ENCODE measurements at regions not wholly inside any gene's neighbourhood (a gene's known extent, or its start where the extent isn't known, plus 50 kb on each side); places are given as distances from the start of the nearest gene placed in this dataset.
"Not testable (repeated sequence)": the region's sequence is repeated elsewhere in the genome, so short reads cannot be mapped to it uniquely, and the experiment has no call there.

- DNase-seq, result no peak
Measured at GRCh38 chr7:81268551-81268950, 349.7 kb upstream of the SEMA3C start.

- no peak for DNase-seq
Measured at GRCh38 chr7:81267508-81267907, 348.7 kb upstream of the SEMA3C start.

DNA sequence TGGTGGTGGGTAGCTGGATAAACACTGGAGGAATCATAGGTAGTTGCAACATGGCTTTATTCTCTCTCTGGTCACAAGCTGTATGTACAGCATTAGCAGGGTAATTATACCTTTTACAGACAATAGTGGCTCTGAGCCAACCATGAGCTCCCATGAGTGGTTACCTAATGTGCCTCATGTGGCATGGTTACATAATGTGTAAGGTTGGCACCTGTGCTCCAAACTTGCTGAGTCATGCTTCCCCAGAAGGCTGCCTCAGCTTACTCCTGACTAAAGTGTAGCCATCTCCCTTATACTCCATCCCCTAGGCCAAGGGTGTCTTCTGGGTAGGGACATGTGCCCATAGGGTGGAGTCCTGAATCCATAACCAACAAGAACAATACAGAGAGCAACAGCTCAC, 345.3 kb upstream of the SEMA3C start:
- no peak for DNase-seq

GRCh38 chr7:81260152-81260551, 341.3 kb upstream of the SEMA3C start:
- DNase-seq, result no peak

DNA sequence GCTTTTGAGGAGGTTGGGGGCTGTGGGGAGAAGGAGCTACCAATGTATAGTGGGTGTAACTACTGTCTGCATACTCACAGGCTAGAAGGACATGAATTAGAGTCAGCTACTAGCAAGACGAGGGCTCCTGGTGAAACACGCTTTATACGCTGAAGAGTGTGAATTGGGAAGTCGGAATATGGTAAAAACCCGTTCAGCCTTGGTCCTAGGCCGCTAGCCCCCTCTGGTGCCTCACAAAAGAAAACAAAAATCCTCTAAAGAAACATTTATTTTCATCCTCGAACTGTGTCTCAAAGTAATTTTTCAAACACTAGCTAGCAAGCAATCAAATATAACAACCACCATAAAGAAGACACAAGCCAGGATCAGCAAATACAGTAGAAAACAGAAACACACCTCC, 338.1 kb upstream of the SEMA3C start:
- DNase-seq, result no peak

GRCh38 chr7:81248420-81248819, 329.6 kb upstream of the SEMA3C start:
- DNase-seq, result no peak

GRCh38 chr7:81247364-81247763, 328.5 kb upstream of the SEMA3C start:
- not testable (repeated sequence) for DNase-seq

DNA sequence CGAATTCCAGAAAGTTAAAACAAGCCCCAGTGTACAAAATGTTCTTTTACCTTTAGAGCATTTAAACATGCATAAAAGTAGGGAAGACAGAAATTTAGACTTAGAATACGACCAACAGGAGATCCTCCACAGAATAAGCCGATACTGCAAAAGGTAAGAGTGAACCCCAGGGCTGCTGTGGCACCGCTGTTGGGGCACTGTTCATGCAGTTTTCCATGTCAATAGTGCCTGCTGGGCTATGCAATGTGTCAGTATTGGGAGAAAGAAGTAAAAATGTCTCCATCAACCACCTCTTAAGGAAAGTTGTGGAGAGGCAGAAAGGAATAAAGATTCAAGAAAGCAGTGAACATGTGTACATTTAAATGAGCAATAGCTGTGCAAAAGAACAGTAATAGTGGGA, 326.5 kb upstream of the SEMA3C start:
- no peak for DNase-seq

GRCh38 chr7:81244224-81244623, 325.4 kb upstream of the SEMA3C start:
- DNase-seq, result no peak

- no peak for DNase-seq
Measured at GRCh38 chr7:81236560-81236959, 317.7 kb upstream of the SEMA3C start.

DNA sequence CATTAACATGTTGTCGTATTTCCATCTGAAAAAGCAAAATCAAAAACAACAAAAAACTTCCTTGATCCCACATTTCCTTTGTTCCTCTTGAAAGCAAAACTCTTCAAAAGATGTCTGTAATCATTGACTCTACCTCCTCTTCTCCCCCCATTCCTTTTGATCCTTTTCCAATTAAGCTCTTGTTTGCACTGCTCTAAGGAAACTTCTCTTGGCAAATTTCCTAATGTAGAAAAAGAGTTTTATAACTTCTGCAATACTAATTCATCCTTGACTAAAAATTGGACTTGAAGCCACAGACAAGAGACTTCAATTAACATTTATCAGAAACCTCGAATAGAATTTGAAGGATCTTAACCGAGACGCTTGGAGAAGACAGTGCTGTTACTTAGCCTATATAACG, 317.1 kb upstream of the SEMA3C start:
- no peak for DNase-seq

DNA sequence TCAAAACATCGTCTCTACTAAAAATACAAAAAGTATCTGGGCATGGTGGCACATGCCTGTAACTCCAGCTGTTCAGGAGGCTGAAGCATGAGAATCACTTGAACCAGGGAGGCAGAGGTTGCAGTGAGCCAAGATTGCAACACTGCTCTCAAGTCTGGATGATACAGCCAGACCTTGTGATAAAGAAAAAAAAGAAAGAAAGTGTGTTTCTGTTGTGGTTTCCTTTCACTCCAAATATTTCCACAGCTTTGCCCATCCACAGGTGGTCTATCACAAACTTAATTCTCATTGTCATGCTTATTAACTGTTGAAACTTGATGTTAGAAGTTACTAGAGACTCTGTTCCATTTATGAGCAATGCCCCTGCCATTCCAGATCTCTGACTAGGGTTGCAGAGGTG, 316.0 kb upstream of the SEMA3C start:
- DNase-seq, result no peak

DNA sequence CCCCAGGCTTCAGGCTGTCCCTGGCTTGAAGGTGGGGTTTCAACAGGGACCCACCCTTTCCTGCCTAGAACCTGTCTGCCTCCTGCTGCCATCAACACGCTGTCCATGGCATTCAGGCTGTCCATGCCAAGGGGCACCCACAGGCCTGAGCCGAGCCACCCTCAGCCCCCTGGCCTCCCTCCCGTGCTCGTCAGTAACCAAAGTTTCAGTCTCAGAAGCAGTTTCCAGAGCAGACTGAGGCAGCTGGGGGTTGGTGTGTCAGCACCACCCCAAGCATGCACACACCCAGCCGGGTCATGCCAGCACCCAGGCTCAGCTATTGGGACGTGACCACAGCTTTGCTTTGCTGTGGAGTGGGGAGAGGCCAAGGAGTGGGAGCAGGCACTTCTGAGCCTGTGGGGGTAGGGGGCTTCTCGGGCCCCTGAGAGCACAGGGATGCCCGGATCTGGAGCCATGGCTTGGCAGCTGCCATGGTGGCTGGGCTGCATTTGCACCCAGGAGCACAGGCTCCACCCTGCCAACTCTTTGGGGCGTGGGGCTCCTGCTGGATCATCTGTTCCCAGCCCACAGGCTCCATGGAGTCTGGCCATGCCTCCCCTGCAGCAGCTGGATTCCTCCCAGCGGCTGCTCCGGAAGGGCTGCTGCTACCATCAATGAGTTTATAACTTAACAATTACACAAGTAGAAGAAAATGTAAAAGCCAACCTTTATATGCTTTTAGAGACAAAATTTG, 314.5 kb upstream of the SEMA3C start:
- DNase-seq, result no peak

DNA sequence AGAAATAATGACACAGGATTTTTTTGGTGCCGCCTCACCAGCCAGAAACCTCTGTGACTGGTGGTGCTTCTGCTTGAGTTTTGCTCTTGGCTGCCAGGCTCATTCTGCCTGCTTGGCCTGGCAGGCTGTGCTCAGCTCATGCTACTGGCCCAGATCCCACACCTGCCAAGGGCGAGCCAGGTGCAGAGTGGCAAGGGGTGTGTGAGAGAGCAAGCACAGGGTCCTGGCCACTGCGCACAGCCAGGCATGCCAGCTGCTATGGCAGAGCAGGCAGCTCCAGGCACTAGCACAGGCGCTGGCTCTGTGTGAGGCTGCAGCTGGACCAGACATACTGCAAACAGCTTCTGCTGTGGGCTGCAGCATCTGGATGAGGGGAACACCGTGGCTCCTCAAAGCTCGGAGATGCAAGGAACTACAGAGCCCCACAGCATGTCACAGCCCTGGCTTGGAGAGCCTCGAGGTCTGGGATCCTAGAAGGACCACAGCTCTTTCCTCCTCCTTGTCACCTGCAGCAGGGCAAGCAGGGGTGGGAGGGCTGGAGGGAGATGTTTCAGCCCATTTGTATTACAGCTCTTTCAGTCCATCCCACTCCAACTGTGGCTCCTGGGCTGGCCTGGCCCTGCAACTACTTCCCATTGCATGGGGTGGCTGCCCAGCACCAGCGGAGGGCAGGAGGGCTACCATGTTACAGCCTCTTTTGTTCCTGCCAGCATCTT, 313.4 kb upstream of the SEMA3C start:
- DNase-seq, result no peak

DNA sequence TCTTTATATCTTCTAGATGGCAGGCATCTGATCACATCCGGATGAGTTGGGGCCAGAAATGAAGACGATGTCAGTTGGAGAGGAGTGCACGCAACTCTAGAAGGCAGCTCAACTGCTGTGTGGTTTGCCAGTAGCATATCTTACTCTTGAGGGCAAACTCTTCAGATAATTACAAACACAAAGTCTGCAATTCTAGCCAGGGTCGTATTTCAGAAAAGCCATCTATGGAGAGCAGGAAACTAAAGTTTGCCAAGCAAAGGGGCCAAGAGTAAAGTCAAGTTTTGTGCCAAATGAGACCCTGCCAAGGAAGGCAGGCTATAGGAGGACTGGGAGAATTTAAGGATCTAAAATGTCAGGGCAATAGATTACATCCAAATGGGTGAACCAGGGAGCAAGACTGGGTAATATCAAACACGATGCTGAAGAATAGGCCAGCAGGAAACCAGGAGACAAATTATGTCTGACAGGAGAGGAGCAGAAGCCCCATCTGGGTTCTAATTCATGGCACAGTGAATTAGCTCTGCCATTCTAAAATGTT, 312.5 kb upstream of the SEMA3C start:
- DNase-seq, result no peak

- no peak for DNase-seq
Measured at GRCh38 chr7:81226234-81226633, 307.4 kb upstream of the SEMA3C start.

- not testable (repeated sequence) for DNase-seq
Measured at GRCh38 chr7:81222692-81223091, 303.8 kb upstream of the SEMA3C start.

DNA sequence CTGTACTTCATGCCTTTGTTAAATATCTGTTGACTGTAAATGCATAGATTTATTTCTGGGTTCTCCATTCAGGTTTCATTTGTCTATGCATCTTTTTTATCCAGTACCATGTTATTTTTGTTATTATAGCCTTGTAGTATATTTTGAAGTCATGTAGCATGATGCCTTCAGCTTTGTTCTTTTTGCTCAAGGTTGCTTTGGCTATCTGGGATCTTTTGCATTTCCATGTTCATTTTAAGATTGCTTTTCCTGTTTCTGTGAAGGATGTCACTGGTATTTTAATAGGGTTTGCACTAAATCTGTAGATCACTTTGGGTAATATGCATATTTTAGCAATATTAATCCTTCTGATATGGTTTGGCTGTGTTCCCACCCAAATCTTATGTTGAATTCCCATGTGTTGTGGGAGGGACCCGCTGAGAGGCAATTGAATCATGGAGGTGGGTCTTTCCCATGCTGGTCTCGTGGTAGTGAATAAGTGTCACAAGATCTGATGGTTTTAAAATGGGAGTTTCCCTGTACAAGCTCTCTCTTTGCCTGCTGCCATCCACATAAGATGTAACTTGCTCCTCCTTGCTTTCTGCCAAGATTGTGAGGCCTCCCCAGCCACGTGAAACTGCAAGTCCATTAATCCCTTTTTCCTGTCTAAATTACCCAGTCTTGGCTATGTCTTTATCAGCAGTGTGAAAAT, 302.8 kb upstream of the SEMA3C start:
- DNase-seq, result no peak

- DNase-seq, result no peak
Measured at GRCh38 chr7:81218480-81219106, 299.7 kb upstream of the SEMA3C start.

DNA sequence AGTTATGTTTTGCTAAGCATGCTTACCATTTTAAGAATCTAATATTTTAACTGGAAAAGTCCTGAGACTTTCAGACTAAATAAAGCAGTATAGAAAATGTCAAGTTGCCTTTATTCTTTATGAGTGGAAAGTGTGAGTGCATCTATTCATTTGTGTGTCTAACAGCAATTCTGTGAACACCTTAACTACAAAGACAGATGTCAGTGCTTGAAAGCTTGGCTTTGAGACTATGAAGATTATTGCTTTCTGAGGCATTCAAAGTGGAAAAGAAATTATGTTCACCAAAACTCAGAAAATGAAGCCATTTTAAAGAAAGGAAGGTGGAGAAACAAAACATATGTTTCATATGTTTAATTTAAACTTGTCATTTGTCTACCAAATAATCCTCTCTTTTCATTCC, 294.5 kb upstream of the SEMA3C start:
- DNase-seq, result no peak

GRCh38 chr7:81211934-81212320, 293.1 kb upstream of the SEMA3C start:
- DNase-seq, result no peak

DNA sequence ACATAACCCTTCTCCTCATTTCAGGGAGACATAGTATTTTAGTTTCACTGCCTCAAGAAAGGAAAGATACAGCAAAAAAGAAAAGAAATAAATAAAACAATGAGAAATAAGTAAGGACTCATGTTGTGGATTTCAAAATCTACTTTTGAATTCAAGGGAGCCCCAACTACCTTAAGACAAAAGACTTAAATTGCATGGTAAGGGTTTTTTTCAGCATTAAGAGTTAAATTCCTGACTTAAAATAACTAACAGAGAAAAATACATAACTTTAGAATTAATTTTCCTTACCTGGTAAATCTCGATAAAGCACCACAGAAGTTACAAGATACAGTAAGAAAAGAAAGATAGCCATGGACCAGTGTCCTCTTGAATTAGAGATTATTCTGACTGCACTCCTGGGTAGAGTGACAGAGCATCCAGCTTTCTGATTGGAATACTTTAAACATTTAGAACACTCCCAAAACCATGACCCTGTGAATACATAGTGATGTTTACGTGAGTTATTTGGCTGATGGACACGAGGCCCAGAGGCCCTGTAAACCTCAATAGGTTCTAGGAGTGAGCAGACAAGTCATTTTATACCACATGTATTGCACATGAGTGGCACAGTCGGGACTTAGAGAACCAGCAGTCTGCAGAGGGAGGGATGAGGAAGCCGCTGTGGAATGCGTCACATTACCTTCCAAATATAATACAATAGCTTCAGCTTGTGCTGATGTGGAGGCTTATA, 292.5 kb upstream of the SEMA3C start:
- DNase-seq, result no peak

All from NCI-H524 treated with DMSO at 0.1 percent for 48 hours (cell line).